GM12878 (cell line): ENCODE measurements at regions not wholly inside any gene's neighbourhood (a gene's known extent, or its start where the extent isn't known, plus 50 kb on each side); places are given as distances from the start of the nearest gene placed in this dataset.

Source experiments
- ATAC-seq: fragments of 200-7000 bp; cut with Tn5 transposase; 3 replicates; pipeline ENCODE4 v1.9.1; 2020; ENCODE audit warnings: mild to moderate bottlenecking, moderate library complexity
- BruUV-seq: library from RNA; stranded (reverse); fragments of 400-500 nt; replicated peaks from 2 replicates; lab custom pipeline; 2021; lab: Mats Ljungman, UMichigan
- CTCF ChIA-PET: fragments of 300-600 bp; sonication (Branson Sonifier 250); formaldehyde crosslinking; extraction: SDS; loops from one replicate; lab custom pipeline; 2021; ENCODE audit warnings: inconsistent platforms; lab: Yijun Ruan, JAX
- POLR2A ChIA-PET: fragments of 350-600 bp; formaldehyde crosslinking; extraction: SDS; loops from one replicate; lab custom pipeline; 2021; ENCODE audit warnings: inconsistent platforms; lab: Charles Lee
- RAD21 ChIA-PET: fragments of 300-600 bp; sonication (Branson Sonifier 250); formaldehyde crosslinking; loops from one replicate; lab custom pipeline; 2023; ENCODE audit warnings: antibody characterized with exemption; ENCODE audit not compliant: unreplicated experiment; lab: Charles Lee
- SMC1A ChIA-PET: fragments of 300-600 bp; sonication (Branson Sonifier 250); formaldehyde crosslinking; loops from one replicate; lab custom pipeline; 2023; ENCODE audit not compliant: unreplicated experiment, uncharacterized antibody; lab: Charles Lee
- DNase-seq: peaks from one replicate; pipeline ENCODE4 v3.0.0-alpha.2; 2011; ENCODE audit warnings: low read depth, low spot score
- FAIRE-seq: peaks from 3 replicates; lab custom pipeline; 2011; peaks lifted over from hg19 to GRCh38; lab: Jason Lieb, UNC
- H2AFZ ChIP-seq: 2 replicates; pipeline ENCODE4 v1.6.0; 2011; ENCODE audit warnings: low read depth, low read length, control low read depth; ENCODE audit not compliant: control insufficient read depth
- H3K27ac ChIP-seq: 2 replicates; pipeline ENCODE4 v1.5.1; 2011; ENCODE audit warnings: control low read depth; ENCODE audit not compliant: control insufficient read depth, insufficient read depth
- H3K27me3 ChIP-seq, 2 experiments: replicated peaks in 1 of 2; 2 replicates each; pipeline versions ENCODE4 v1.6.0 to v1.6.1; 2011; ENCODE audit warnings: low read length in 1 of 2; ENCODE audit not compliant: control insufficient read depth in 2 of 2, insufficient read depth in 2 of 2
- H3K36me3 ChIP-seq, 2 experiments: 2 replicates each; pipeline ENCODE4 v1.5.1; 2011; ENCODE audit warnings: low read length in 1 of 2; ENCODE audit not compliant: control insufficient read depth in 2 of 2, insufficient read depth in 2 of 2
- H3K4me1 ChIP-seq: 2 replicates; pipeline ENCODE4 v1.6.1; 2011; ENCODE audit warnings: mild to moderate bottlenecking, low read length, moderate library complexity, mixed read lengths; ENCODE audit not compliant: control insufficient read depth, insufficient read depth
- H3K4me2 ChIP-seq: 2 replicates; pipeline ENCODE4 v1.6.0; 2011; ENCODE audit warnings: control low read depth; ENCODE audit not compliant: control insufficient read depth, insufficient read depth
- H3K4me3 ChIP-seq: fragments of 200-600 bp; sonication (generic); 2 replicates; pipeline ENCODE4 v1.5.1; 2016
- H3K79me2 ChIP-seq: 2 replicates; pipeline ENCODE4 v1.6.0; 2011; ENCODE audit warnings: low read length; ENCODE audit not compliant: control insufficient read depth, insufficient read depth
- H3K9ac ChIP-seq: 2 replicates; pipeline ENCODE4 v1.8.0; 2011; ENCODE audit warnings: low read length, control low read depth, mixed read lengths; ENCODE audit not compliant: control insufficient read depth, insufficient read depth
- H3K9me3 ChIP-seq: replicated peaks from 3 replicates; pipeline ENCODE4 v1.5.1; 2011; ENCODE audit warnings: mild to moderate bottlenecking, low read length; ENCODE audit not compliant: control insufficient read depth, insufficient read depth
- H4K20me1 ChIP-seq: 2 replicates; pipeline ENCODE4 v1.6.0; 2011; ENCODE audit not compliant: control insufficient read depth, insufficient read depth
- ATF7 ChIP-seq: fragments of 450-650 bp; IDR thresholded peaks from 2 replicates; pipeline ENCODE4 v1.6.1; 2016; ENCODE audit warnings: low read depth, mild to moderate bottlenecking
- BMI1 ChIP-seq: fragments of 450-650 bp; IDR thresholded peaks from 2 replicates; pipeline ENCODE4 v1.6.1; 2016; ENCODE audit warnings: mild to moderate bottlenecking, moderate library complexity, borderline replicate concordance
- CBX5 ChIP-seq: sonication (generic); IDR thresholded peaks from 2 replicates; pipeline ENCODE4 v1.6.1; 2016; ENCODE audit warnings: low read depth, moderate library complexity, mild to moderate bottlenecking, inconsistent platforms
- FOS ChIP-seq: IDR thresholded peaks from 3 replicates; pipeline ENCODE4 v1.6.1; 2011; ENCODE audit warnings: borderline replicate concordance; ENCODE audit not compliant: insufficient read length; ENCODE audit errors: extremely low read depth
- HCFC1 ChIP-seq: fragments of 150-350 bp; IDR thresholded peaks from 2 replicates; pipeline ENCODE4 v1.6.1; 2014; ENCODE audit warnings: low read length
- HDAC6 ChIP-seq: fragments of 200-600 bp; sonication (generic); IDR thresholded peaks from one replicate; pipeline ENCODE4 v1.8.0; 2017; ENCODE audit warnings: antibody characterized with exemption; ENCODE audit not compliant: unreplicated experiment
- NFXL1 ChIP-seq: fragments of 450-650 bp; IDR thresholded peaks from 2 replicates; pipeline ENCODE4 v1.6.1; 2017; ENCODE audit warnings: antibody characterized with exemption, mild to moderate bottlenecking, borderline replicate concordance
- NR2C1 ChIP-seq: fragments of 450-650 bp; IDR thresholded peaks from 2 replicates; pipeline ENCODE4 v1.6.1; 2017; ENCODE audit warnings: antibody characterized with exemption, mild to moderate bottlenecking, moderate library complexity
- RBBP5 ChIP-seq: fragments of 200-600 bp; sonication (generic); conservative IDR thresholded peaks from 2 replicates; pipeline ENCODE4 v1.6.1; 2016
- SREBF2 ChIP-seq: IDR thresholded peaks from 2 replicates; pipeline ENCODE4 v1.6.1; 2012; ENCODE audit warnings: mild to moderate bottlenecking, low read length
- STAT1 ChIP-seq: fragments of 450-650 bp; conservative IDR thresholded peaks from 2 replicates; pipeline ENCODE4 v1.6.1; 2014; ENCODE audit warnings: antibody characterized with exemption, mild to moderate bottlenecking
- TAF1 ChIP-seq: IDR thresholded peaks from 2 replicates; pipeline ENCODE4 v1.6.1; 2011; ENCODE audit warnings: mild to moderate bottlenecking, low read depth, low read length, borderline replicate concordance
- TCF7 ChIP-seq: IDR thresholded peaks from 2 replicates; pipeline ENCODE4 v1.6.1; 2014; ENCODE audit warnings: antibody characterized with exemption, borderline replicate concordance
- YY1 ChIP-seq: IDR thresholded peaks from 2 replicates; pipeline ENCODE4 v1.6.1; 2011; ENCODE audit warnings: low read depth, mild to moderate bottlenecking, low read length
- WGBS: methylation state at CpG from one replicate; pipeline ENCODE4 v1.1.6; 2016; ENCODE audit warnings: low lambda C conversion rate; ENCODE audit not compliant: insufficient replicate concordance, insufficient coverage; ENCODE audit errors: missing lambda C conversion rate; 5-methylcytosine and 5-hydroxymethylcytosine counted together
- in situ Hi-C: fragments of 300-500 bp; cut with MboI; formaldehyde crosslinking; loops from 9 replicates; pipeline ENCODE4 v1.14.3; 2018; ENCODE audit warnings: mixed read lengths
- intact Hi-C: fragments of 100-400 bp; cut with micrococcal nuclease; formaldehyde crosslinking; loops from one replicate; pipeline ENCODE4 v1.14.2; 2022; ENCODE audit not compliant: unreplicated experiment
- TF ChIP-seq, protein P1 (sequence below): fragments of 450-650 bp; IDR thresholded peaks from 2 replicates; pipeline ENCODE4 v1.6.1; 2016; ENCODE audit warnings: mild to moderate bottlenecking, moderate library complexity, borderline replicate concordance
- TF ChIP-seq, protein P2 (sequence below): IDR thresholded peaks from 2 replicates; pipeline ENCODE4 v1.6.1; 2012; ENCODE audit warnings: low read depth, low read length, improper control_type of control experiment
- TF ChIP-seq, protein P3 (sequence below): IDR thresholded peaks from 2 replicates; pipeline ENCODE4 v1.6.1; 2012; ENCODE audit warnings: low read length, inconsistent platforms

DNA sequence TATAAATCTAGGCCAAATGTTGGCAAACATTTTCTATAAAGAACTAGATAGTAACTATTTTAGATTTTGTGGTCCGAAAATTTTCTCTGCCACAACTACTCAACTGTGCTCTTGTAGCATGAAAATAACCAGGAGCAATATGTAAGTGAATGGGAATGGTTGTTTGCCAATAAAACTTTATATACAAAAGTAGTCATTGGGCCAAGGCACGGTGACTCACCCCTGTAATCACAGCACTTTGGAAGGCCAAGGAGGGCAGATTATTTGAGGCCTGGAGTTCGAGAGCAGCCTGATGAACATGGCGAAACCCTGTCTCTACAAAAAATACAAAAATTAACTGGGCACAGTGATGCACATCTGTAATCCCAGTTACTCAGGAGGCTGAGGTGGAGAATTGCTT, 617.1 kb downstream of the EPM2A start (continued):
- TF ChIP-seq, protein P1, sequence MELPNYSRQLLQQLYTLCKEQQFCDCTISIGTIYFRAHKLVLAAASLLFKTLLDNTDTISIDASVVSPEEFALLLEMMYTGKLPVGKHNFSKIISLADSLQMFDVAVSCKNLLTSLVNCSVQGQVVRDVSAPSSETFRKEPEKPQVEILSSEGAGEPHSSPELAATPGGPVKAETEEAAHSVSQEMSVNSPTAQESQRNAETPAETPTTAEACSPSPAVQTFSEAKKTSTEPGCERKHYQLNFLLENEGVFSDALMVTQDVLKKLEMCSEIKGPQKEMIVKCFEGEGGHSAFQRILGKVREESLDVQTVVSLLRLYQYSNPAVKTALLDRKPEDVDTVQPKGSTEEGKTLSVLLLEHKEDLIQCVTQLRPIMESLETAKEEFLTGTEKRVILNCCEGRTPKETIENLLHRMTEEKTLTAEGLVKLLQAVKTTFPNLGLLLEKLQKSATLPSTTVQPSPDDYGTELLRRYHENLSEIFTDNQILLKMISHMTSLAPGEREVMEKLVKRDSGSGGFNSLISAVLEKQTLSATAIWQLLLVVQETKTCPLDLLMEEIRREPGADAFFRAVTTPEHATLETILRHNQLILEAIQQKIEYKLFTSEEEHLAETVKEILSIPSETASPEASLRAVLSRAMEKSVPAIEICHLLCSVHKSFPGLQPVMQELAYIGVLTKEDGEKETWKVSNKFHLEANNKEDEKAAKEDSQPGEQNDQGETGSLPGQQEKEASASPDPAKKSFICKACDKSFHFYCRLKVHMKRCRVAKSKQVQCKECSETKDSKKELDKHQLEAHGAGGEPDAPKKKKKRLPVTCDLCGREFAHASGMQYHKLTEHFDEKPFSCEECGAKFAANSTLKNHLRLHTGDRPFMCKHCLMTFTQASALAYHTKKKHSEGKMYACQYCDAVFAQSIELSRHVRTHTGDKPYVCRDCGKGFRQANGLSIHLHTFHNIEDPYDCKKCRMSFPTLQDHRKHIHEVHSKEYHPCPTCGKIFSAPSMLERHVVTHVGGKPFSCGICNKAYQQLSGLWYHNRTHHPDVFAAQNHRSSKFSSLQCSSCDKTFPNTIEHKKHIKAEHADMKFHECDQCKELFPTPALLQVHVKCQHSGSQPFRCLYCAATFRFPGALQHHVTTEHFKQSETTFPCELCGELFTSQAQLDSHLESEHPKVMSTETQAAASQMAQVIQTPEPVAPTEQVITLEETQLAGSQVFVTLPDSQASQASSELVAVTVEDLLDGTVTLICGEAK: no peak
- TF ChIP-seq FOS (no peak), NFXL1 (no peak)

DNA sequence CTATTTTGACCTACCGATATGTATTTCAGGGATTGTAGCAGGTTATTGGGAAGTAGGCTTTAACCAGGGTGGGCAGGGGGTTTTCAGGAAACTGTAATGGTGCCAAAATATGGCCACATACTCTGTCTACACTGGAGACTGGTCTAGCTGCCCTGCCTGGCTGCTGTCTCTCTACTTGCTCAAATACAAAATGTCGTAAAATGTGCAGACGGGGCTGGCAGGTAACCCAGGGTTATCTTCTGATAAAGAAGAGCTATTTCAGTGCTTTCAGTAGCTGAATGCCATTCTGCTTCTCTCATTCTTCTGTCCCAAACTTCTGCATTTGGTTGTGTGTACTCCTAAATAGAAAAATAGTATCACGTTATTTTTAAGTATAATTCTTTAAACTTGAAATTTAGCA, 616.2 kb downstream of the EPM2A start:
- RAD21 ChIA-PET: no interaction called here
- FAIRE-seq: no peak
- TF ChIP-seq ATF7 (no peak), NR2C1 (no peak), RBBP5 (no peak), TAF1 (no peak), HCFC1 (no peak), CBX5 (no peak), STAT1 (no peak), SREBF2 (no peak), HDAC6 (no peak), BMI1 (no peak), TCF7 (no peak), YY1 (no peak)
- TF ChIP-seq, protein P2, sequence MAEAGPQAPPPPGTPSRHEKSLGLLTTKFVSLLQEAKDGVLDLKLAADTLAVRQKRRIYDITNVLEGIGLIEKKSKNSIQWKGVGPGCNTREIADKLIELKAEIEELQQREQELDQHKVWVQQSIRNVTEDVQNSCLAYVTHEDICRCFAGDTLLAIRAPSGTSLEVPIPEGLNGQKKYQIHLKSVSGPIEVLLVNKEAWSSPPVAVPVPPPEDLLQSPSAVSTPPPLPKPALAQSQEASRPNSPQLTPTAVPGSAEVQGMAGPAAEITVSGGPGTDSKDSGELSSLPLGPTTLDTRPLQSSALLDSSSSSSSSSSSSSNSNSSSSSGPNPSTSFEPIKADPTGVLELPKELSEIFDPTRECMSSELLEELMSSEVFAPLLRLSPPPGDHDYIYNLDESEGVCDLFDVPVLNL: no peak
- TF ChIP-seq, protein P3, sequence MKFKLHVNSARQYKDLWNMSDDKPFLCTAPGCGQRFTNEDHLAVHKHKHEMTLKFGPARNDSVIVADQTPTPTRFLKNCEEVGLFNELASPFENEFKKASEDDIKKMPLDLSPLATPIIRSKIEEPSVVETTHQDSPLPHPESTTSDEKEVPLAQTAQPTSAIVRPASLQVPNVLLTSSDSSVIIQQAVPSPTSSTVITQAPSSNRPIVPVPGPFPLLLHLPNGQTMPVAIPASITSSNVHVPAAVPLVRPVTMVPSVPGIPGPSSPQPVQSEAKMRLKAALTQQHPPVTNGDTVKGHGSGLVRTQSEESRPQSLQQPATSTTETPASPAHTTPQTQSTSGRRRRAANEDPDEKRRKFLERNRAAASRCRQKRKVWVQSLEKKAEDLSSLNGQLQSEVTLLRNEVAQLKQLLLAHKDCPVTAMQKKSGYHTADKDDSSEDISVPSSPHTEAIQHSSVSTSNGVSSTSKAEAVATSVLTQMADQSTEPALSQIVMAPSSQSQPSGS: no peak

More for the DNA sequence above, 616.2 kb downstream of the EPM2A start:
- no TSS peak for BruUV-seq
- Histone ChIP-seq H4K20me1 (no peaks in the 10 kb centered on the region), H3K4me1 (no peaks in the 10 kb centered on the region), H3K9me3 (no peaks in the 10 kb centered on the region), H3K27me3 (no peaks in the 10 kb centered on the region), H2AFZ (no peak overlapping the region), H3K4me2 (no peak overlapping the region), H3K4me3 (no peak overlapping the region), H3K9ac (no peak overlapping the region), H3K36me3 (no peaks in the 10 kb centered on the region), H3K27ac (no peak overlapping the region), H3K79me2 (no peaks in the 10 kb centered on the region)
- ChIA-PET CTCF (no interaction called here), SMC1A (interaction anchor here (1.0 kb wide), 1 partner anchor 27 kb away, joined by 3 read pairs; no protein-coding TSS in a partner anchor), POLR2A (no interaction called here)
- WGBS: 74% methylated on average over 4 of the region's 4 CpGs
- no peak for ATAC-seq
- DNase-seq: no peak
- in situ Hi-C loops (no loop called here), intact Hi-C loops (no loop called here)
